GM12801 (cell line): ENCODE measurements at regions not wholly inside any gene's neighbourhood (a gene's known extent, or its start where the extent isn't known, plus 50 kb on each side); places are given as distances from the start of the nearest gene placed in this dataset.

ENCODE experiments used
- TF ChIP-seq, protein P1 (sequence below): IDR thresholded peaks from one replicate; pipeline ENCODE4 v1.5.1; 2011; ENCODE audit warnings: control low read depth; ENCODE audit not compliant: insufficient read length; ENCODE audit errors: extremely low read depth

- TF ChIP-seq, protein P1, sequence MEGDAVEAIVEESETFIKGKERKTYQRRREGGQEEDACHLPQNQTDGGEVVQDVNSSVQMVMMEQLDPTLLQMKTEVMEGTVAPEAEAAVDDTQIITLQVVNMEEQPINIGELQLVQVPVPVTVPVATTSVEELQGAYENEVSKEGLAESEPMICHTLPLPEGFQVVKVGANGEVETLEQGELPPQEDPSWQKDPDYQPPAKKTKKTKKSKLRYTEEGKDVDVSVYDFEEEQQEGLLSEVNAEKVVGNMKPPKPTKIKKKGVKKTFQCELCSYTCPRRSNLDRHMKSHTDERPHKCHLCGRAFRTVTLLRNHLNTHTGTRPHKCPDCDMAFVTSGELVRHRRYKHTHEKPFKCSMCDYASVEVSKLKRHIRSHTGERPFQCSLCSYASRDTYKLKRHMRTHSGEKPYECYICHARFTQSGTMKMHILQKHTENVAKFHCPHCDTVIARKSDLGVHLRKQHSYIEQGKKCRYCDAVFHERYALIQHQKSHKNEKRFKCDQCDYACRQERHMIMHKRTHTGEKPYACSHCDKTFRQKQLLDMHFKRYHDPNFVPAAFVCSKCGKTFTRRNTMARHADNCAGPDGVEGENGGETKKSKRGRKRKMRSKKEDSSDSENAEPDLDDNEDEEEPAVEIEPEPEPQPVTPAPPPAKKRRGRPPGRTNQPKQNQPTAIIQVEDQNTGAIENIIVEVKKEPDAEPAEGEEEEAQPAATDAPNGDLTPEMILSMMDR = no peak
Observed at GRCh38 chr4:43425206-43425605, 532.7 kb downstream of the GRXCR1 start.

- TF ChIP-seq, protein P1 = no peak
Observed at GRCh38 chr4:43435291-43435690, 542.8 kb downstream of the GRXCR1 start.

DNA sequence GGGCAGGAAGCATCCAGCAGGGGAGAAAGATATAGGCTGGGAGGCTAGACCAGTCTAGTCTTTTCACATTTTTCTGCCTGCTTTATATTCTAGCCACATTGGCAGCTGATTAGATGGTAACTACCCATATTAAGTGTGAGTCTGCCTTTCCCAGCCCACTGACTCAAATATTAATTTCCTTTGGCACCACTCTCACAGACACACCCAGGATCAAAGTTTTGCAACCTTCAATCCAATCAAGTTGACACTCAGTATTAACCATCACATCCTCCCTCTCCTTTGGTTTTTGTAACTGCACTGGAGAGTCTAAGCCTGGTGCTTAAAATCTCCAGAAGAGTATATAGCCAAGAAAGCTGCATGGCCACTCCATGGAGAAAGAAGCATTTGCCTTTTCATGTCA, 560.4 kb downstream of the GRXCR1 start:
- TF ChIP-seq, protein P1 = no peak

- TF ChIP-seq, protein P1 = no peak
Observed at GRCh38 chr4:43456383-43456782, 563.9 kb downstream of the GRXCR1 start.

GRCh38 chr4:43457866-43458265, 565.4 kb downstream of the GRXCR1 start:
- TF ChIP-seq, protein P1 = no peak

DNA sequence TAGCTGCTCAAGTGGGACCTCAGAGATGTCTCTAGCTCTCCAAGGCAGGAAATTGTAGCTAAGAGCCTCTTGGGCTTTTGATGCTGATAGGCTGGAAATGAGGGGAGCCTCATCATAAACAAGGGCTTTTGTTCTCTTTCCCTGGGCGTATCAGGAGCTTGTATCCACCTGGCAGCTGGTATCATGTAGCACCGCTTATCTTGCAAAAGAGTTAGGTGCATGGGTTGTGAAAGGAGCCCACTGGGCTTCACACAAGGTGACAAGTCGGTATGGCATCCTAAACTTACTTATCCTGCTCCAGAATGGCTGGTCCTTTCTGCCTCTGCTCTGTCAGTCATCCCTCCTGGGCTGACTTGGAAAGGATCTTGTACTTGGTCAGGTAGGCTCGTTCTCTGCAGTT, 565.8 kb downstream of the GRXCR1 start:
- TF ChIP-seq, protein P1 = no peak

DNA sequence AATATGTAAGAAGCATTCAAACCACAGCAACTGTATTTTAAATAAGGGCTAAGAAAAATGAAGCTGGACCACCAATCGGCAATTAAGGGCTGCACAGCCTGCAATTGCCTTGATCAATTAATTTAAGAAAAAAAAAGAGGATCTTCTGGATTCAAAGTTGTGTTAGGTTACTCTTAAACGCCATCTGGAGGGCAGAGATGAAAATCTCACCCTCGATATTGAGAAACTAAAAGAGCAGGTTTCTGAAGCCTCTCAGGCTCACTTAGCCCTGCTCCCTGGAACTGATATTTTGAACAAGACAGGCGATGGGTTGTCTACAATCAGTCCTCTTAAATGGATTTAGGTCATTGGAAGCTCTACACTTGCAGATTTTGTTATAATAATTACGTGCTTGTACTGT, 579.4 kb downstream of the GRXCR1 start:
- TF ChIP-seq, protein P1 = no peak

- TF ChIP-seq, protein P1 = no peak
Observed at GRCh38 chr4:43481526-43481925, 589.0 kb downstream of the GRXCR1 start.
